ENCODE measurements at regions not wholly inside any gene's neighbourhood (a gene's known extent, or its start where the extent isn't known, plus 50 kb on each side); places are given as distances from the start of the nearest gene placed in this dataset.

- no peak for DNase-seq
These were observed 284.5 kb downstream of the PTPRU start for GRCh38 chr1:29520571-29521437.

DNA sequence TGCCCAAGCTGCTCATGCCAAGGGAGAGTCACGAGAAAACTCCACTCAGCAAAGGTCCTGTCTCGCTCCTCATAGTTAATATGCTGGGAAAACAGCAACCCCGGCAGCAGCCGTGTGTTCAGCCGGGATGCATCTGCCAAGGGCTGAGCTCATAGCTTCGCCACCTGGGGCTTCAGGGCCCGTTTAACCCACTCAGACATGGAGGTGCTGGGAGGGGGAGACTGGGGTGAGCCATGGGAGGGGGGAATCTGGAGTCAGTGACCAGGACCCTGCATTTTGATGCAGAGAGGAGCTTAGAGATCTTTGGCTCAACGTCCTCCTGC lies 283.4 kb downstream of the PTPRU start:
- no peak for DNase-seq

DNA sequence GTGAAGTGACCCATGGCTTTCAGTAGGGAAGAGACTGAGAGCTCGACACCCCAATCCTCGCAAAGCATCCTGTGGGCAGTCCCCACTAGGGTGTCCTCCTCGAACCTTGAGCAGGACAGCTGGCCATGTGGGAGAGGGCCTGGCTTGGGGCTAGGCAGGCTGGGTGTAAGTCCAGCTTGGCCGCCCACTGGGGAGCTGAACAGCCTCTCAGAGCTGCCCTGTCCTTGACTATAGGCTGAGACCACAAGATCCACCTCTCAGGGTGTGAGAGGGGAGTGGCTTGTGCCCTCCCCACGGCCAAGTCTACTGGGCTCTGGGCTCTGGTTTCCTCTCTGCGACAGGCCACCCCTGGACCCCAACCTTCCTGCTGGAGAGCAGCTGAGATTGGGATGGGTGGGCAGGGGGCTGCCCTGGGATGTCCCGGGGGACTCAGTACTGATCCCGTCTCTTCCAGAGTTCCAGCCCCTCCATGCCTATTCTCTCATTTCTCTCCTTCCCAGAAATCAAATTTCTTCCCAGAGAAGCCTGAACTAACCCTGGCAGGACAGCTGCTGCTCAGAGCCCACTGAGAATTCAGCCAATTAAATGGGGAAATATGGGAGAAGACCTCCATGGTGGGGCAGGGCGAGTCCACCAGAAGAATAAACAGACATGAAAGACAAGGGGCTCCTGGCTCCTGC lies 282.9 kb downstream of the PTPRU start:
- no peak for DNase-seq

DNA sequence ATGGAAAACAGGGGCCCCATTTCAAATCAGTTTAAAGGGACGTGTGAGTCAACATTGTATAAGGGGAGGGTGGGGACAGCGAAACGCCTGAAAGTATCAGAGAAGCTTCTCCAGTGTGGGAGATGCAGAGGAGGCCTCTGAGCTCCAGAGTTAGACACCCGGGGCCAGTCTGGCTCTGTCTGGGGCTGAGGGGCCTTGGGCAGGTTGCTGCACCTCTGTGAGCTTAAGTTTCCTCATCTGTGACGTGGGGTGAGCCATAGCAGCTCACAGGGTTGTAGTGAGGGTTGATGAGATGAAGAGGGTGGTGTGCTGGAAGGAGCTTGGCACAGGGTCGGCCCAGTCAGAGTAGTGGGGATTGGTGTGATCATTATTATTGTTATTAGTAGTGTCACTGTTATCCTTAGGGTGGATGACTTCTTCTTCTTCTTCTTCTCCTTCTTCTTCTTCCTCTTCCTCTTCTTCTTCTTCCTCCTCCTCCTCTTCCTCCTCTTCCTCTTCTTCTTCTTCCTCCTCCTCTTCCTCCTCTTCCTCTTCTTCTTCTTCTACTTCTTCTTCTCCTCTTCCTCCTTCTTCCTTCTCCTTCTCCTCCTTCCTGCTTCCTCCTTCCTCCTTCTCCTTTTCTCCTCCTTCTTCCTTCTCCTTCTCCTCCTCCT lies 282.0 kb downstream of the PTPRU start:
- no peak for DNase-seq

DNA sequence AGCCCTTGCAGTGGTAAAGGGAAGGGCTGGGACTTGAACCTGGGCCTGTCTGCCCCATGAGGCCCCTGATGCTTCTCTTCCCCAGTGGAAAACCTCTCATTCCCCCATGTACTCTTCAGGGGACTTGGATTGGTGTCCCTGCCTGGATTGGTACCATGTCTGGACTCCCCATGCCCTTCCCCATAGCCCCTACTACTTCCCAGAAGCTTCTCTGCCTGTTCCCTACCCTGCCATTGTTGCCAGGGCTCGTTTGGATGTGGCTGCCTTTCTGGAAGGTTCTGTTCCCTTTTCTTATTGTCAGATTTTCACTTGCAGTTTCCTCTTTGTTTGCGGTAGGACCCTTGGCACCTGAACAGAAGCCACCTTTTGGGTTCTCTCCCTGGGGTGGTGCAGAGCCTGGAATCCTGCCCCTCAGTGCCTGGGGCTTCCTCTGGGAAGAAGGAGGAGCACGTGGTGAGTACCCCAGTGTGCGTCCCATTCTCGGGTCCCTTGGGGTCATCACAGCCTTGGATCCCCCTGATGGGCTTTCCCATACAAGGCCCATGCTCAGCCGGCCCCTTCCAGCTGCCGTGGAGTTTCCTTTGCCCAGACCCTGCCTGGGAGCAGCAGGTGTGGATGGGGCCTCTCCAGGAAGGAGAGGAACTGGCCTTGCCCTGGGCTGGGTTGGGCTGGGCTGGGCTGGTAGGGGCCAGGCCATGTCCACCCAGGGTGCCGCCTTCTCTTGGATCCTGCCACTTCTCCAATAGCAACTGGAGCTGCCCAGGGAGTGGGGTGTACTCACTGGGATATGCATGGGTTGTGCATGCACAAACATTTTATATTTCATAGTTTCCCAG lies 281.1 kb downstream of the PTPRU start:
- no peak for DNase-seq

GRCh38 chr1:29516063-29516820 lies 279.9 kb downstream of the PTPRU start:
- DNase-seq = no peak

DNA sequence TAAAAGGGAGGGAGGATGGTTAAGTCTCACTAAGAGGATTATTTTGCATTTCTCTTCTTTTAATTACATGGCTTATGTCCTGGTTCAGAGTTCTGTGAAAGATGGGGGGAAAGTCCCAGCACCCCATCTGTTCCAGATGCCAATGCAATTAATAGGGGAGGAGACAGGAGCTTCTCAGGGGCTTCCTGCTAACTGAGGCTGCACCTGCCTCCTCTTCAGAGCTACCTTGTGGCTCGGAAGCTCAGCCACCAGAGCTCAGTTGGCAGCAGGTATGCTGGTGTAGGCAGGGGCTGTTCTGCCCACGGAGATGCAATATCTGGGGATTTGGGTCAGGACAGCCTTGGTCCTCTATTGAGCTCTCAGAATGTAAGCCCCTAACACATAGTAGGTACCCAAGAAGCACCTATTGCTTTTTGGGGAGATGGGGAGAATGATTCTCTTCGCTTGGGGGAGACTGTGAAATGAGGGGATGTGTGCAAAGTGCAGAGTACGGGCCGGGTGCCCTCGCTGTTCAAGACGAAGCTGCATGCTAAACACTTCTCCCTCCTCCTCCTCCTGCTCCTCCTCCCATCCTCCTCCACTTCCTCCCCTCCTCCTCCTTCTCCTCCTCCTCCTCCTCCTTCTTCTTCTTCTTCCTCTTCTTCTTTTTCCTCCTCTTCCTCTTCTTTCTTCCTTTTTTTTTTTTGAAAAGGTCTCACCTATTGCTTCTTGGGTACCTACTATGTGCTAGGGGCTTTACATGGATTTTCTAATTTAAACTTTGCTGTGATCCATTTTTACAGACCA lies 279.0 kb downstream of the PTPRU start:
- DNase-seq = no peak

DNA sequence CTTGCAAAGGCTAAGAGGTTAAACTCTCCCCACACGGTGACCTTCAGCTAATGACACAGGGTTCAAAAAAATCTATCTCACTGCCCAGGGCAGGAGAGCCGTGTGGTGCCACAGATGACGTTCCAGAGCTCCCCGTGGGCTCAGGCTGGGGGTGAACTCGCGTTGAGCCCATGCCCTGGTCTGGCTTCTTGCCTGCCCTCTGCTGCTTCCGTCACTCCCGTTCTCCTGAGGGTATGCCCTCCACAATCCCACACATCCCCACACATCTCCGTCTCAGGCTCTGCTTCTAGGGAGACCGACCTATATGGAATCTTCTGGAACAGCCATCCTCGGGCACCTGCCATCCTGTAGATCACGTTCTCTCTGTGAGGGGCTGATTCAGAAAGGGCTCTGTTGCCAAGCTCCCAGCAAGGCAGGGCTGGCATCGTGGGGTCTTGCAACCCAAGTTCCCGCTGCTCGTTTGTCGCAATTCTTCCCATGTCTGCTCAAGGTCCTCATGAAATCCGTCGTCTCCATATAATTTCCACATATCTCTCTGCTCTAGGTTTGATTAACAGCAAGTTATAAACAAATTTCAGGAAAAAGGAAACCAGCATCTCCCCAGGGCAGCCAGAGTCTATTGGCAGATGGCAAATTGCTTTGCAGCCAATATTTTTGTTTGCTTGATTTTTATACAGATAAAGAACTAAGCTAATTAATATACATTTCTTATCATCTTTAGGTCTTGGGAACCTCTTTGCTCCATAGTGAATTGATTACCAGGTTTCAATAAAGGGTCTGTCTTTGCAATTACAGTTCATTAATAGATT lies 278.2 kb downstream of the PTPRU start:
- no peak for DNase-seq

- DNase-seq = peak; percentile 12
These were observed 277.0 kb downstream of the PTPRU start for GRCh38 chr1:29513357-29513756.

GRCh38 chr1:29511436-29511835 lies 275.1 kb downstream of the PTPRU start:
- DNase-seq = no peak

DNA sequence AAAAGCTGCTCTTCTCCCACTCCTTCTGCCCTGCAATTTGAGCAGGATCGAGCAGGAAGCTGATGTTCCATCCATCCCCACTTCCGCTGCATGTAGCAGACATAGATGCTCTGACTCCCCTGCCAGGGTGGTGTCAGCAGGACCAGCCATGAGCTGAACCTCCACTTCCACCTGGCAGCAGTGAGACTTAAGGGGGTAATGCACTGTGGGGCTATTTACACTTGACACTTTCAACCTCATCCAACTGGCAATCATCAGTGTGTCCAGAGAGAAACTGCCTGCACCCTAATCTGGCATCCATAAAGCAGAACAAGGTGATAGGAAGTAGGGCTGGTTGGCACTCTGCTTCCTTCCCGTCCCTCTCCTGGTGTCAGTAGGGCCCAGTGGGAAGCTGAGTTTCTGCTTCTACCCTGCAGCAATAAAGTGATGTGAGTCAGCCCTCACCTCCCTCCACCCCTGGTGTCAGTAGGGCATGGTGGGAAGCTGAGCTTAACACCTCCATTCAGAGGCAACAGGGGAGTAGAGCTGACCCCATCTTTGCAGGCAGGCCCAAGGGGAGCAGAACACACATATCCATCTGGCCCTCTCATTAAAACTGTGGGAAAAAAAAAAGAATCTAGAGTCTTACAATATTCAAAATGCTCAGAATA lies 272.3 kb downstream of the PTPRU start:
- DNase-seq = no peak

- DNase-seq = no peak
These were observed 270.4 kb downstream of the PTPRU start for GRCh38 chr1:29506678-29507225.

DNA sequence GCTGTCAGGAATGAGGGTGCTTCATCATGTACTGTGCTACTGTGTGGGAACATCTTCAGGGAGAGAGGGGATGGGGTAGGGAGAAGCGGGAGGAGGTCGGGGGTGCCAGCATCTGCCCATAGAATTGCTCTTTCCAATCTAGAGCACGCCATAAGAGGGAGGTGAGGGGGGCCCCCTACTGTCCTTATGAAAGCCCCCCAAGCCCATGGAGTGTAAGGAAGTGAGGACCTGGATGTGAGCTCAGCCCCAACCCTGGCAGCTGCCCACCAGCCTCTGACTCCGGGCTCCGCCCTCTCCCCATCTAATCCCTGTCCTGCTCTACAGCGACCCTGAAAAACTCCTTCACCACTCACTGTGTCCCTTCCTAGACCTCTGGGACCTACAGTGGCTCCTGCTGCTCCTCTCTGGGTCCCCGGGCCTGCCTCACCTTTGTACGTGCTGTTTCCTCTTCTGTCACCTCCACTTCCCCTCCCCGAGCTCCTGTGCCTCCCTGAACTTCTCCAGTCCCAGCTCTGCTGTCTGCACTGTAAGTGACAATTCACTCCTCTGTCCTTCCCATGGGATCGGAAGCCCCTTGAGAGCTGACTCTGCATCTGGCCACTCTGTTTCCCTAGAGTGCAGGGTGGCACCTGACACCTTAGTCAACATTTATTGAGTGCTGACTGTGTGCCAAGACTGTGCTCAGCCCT lies 269.4 kb downstream of the PTPRU start:
- no peak for DNase-seq

DNA sequence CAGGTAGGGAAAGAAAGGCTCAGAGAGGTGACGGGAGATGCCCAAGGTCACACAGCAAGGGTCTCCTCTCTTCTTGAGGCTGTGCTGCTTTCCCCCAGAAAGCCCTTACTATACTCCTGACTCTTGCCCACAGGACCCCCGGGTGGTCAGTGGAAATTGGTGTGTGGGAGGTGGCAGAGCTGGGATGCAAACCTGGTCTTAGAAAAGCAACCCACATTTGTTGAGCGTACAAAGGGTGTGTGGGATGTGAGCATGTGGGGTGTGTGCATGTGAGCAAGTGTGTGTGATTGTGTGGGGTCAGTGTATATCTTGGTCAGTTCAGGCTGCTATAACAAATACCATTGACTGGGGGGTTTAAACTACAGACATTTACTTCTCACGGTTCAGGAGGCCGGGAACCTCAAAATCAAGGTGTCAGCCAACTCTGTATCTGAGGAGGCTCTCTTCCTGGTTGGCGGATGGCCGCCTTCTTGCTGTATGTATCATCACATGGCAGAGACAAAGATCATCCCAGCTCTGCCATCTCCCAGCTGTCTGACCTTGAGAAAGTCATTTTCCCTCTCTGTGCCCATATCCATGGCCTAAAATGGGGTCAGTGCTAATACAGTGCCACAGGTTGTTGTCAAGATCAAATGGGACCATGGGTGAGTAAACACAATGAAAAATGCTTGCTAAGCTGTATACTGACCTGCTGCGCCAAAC lies 268.5 kb downstream of the PTPRU start:
- no peak for DNase-seq

- no peak for DNase-seq
These were observed 267.9 kb downstream of the PTPRU start for GRCh38 chr1:29504196-29504595.

DNA sequence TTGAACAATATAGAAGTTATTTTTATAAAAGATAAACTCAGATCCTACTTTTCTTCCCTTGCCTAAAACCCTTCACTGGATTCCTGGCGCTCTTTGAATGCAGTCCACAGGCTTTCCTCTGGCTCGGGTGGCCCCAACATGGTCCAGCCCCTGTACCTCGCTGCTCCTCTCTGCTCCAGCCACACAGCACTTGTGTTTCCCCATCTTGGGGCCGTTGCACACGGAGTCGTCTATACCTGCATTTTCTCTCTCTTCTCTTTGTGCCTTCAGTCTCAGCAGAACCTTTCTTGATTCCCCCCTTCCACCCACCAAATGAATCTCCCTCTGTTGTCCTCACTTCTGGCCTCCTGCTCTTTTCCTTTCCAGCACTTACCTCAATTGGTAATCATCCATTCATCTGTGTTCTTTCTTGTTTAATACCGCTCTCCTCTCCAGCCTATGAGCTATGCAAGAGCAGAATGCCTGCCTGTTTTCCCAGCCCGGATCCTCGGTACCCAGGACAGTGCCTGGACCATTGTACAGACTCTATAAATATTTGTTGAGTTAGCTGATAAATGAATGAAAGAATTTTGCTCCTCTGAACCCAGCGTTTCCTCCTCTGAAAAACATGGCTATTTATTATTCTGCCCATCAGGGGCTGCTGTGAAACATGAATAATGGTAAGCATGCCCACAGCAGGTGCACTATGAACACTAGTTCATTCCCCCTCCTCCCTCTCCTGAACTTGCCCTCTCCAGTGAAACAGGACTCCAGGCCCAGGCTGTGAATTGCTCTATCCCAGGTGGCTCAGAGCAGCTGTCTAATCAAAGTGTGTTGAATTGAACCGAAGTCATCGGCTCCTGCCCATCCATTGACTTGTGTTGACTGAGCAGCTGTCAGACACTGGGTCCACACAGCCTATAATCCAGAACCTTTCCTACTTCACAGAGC lies 266.9 kb downstream of the PTPRU start:
- DNase-seq = peak; percentile 96

DNA sequence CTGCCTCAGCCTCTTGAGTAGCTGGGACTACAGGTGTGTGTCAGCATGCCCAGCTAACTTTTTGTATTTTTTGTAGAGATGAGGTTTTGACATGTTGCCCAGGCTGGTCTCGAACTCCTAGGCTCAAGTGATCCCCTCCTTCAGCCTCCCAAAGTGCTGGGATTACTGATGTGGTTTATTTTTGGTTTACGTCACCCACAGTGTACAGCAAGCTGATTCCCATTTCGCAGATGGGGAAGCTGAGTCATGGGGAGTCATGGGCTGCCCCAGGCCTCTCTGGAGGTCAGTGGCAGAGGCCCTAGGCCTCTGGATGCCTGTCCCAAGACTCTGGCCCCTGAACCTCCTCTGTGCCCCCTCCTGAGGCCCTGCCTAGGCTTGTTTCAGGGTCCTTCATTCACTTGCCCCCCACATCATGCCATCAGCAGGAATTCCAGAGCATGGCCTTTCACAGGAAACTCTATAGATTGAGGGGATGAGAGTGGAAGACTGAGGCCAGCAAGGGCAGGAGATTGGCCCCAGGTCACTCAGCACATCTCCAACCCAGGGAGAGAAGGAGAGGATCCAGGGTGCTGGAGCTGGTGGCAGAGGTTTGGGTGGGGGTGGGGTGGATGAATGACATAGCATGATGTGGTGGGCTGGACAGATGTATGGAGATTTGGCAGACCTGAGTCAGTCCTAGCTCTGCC lies 266.0 kb downstream of the PTPRU start:
- DNase-seq = no peak

All from NCI-H1105 treated with DMSO at 0.1 percent for 48 hours (cell line).